Esophagus squamous epithelium (tissue), 4 donors: ENCODE measurements at regions not wholly inside any gene's neighbourhood (a gene's known extent, or its start where the extent isn't known, plus 50 kb on each side); places are given as distances from the start of the nearest gene placed in this dataset.

Source experiments
- POLR2A ChIP-seq, 4 donors: fragments of 450-650 bp; IDR thresholded peaks; one replicate each; pipeline ENCODE4 v1.6.1; 2017; ENCODE audit warnings: antibody characterized with exemption in 4 of 4, mild to moderate bottlenecking in 4 of 4, moderate library complexity in 3 of 4
- TF ChIP-seq, protein P1 (sequence below), 6 experiments: fragments of 450-650 bp in 4 of 6; fragments of 200-600 bp in 2 of 6; sonication (generic) in 2 of 6; IDR thresholded peaks; one replicate each; pipeline ENCODE4 v1.5.1; 2016 to 2019; ENCODE audit warnings: antibody characterized with exemption in 6 of 6, mild to moderate bottlenecking in 4 of 6, moderate library complexity in 4 of 6

DNA sequence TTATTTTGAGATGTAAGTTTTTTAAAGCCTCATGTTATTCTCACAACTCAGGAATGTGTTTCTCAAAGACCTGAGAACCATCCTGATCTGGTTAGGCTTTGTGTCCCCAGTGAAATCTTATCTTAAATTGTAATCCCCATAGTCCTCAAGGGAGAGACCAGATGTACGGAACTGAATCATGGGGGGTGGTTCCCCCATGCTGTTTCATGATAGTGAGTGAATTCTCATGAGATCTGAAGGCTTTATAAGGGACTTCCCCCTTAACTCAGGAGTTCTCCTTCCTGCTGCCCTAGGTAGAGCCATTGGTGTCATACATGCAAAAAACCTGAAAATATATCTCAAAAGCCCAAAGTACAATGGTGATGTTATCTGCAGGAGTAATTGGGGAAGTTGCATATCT is 836.7 kb downstream of the CBLN2 start:
- TF ChIP-seq, protein P1, sequence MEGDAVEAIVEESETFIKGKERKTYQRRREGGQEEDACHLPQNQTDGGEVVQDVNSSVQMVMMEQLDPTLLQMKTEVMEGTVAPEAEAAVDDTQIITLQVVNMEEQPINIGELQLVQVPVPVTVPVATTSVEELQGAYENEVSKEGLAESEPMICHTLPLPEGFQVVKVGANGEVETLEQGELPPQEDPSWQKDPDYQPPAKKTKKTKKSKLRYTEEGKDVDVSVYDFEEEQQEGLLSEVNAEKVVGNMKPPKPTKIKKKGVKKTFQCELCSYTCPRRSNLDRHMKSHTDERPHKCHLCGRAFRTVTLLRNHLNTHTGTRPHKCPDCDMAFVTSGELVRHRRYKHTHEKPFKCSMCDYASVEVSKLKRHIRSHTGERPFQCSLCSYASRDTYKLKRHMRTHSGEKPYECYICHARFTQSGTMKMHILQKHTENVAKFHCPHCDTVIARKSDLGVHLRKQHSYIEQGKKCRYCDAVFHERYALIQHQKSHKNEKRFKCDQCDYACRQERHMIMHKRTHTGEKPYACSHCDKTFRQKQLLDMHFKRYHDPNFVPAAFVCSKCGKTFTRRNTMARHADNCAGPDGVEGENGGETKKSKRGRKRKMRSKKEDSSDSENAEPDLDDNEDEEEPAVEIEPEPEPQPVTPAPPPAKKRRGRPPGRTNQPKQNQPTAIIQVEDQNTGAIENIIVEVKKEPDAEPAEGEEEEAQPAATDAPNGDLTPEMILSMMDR (IDR thresholded peaks at IDR 0.05) = no peak
- no peak for TF ChIP-seq POLR2A (IDR thresholded peaks at IDR 0.05)
